Upper lobe of left lung (tissue), 4 donors: ENCODE measurements at regions not wholly inside any gene's neighbourhood (a gene's known extent, or its start where the extent isn't known, plus 50 kb on each side); places are given as distances from the start of the nearest gene placed in this dataset.

Experiments
- POLR2A ChIP-seq, 4 donors: fragments of 450-650 bp; IDR thresholded peaks; one replicate each; pipeline ENCODE4 v1.5.1; 2016 to 2017; ENCODE audit warnings: antibody characterized with exemption in 4 of 4, mild to moderate bottlenecking in 2 of 4
- POLR2AphosphoS5 ChIP-seq, 2 donors: sonication (generic); formaldehyde crosslinking; IDR thresholded peaks; one replicate each; pipeline ENCODE4 v1.5.1; 2017; ENCODE audit warnings: antibody characterized with exemption in 2 of 2
- TF ChIP-seq, protein P1 (sequence below), 6 experiments: fragments of 450-650 bp in 4 of 6; fragments of 200-600 bp in 2 of 6; sonication (generic) in 2 of 6; IDR thresholded peaks; one replicate each; pipeline ENCODE4 v1.5.1; 2016 to 2019; ENCODE audit warnings: antibody characterized with exemption in 6 of 6

DNA sequence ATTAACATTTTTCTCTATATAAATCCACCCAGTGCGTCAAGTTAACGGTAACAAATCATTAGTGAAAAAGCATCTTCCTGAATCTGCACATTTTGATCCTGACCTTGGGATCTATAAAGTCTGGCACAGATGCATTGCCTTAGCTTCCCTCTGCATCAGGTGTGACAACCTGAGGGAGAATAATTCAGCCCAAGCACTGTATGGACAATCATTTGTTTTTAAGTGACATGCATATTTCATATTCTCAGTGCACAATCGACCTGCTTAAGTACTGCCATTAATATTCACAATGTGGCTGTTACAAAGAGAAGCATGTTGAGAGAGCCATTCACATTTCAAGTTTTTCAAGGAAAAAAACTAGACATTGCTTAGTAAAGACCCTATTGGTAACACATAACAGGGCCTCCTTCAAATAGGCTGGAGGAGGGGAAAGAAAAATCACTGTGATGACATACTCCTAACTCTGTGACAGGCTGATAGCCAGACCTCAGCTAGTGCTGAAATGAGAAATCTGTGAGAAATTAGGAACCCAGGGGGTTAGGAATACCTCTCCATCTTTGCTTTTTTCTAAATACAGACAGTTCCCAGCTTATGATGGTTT is 505.3 kb upstream of the CDH5 start:
- TF ChIP-seq, protein P1, sequence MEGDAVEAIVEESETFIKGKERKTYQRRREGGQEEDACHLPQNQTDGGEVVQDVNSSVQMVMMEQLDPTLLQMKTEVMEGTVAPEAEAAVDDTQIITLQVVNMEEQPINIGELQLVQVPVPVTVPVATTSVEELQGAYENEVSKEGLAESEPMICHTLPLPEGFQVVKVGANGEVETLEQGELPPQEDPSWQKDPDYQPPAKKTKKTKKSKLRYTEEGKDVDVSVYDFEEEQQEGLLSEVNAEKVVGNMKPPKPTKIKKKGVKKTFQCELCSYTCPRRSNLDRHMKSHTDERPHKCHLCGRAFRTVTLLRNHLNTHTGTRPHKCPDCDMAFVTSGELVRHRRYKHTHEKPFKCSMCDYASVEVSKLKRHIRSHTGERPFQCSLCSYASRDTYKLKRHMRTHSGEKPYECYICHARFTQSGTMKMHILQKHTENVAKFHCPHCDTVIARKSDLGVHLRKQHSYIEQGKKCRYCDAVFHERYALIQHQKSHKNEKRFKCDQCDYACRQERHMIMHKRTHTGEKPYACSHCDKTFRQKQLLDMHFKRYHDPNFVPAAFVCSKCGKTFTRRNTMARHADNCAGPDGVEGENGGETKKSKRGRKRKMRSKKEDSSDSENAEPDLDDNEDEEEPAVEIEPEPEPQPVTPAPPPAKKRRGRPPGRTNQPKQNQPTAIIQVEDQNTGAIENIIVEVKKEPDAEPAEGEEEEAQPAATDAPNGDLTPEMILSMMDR (IDR thresholded peaks at IDR 0.05) = no peak
- TF ChIP-seq POLR2AphosphoS5 (IDR thresholded peaks at IDR 0.05) = no peak
- no peak for TF ChIP-seq POLR2A (IDR thresholded peaks at IDR 0.05)
